ENCODE measurements at regions not wholly inside any gene's neighbourhood (a gene's known extent, or its start where the extent isn't known, plus 50 kb on each side); places are given as distances from the start of the nearest gene placed in this dataset.

- peak; percentile 49 to 52 for DNase-seq
These were observed 179.7 kb downstream of the ANAPC1 start for GRCh38 chr2:111704246-111704645.

GRCh38 chr2:111705239-111705638 lies 178.8 kb downstream of the ANAPC1 start:
- no peak for DNase-seq

- DNase-seq = peak; percentile 68 to 73
These were observed 178.2 kb downstream of the ANAPC1 start for GRCh38 chr2:111705711-111706336.

- DNase-seq = peak; percentile 44 to 48
These were observed 177.5 kb downstream of the ANAPC1 start for GRCh38 chr2:111706481-111707001.

- DNase-seq = no peak
These were observed 176.3 kb downstream of the ANAPC1 start for GRCh38 chr2:111707700-111708099.

GRCh38 chr2:111708476-111709180 lies 175.4 kb downstream of the ANAPC1 start:
- DNase-seq = peak in 1 of 2 experiments; percentile 17

GRCh38 chr2:111709321-111709720 lies 174.7 kb downstream of the ANAPC1 start:
- no peak for DNase-seq

- DNase-seq = peak in 1 of 2 experiments; percentile 3
These were observed 173.9 kb downstream of the ANAPC1 start for GRCh38 chr2:111710085-111710484.

GRCh38 chr2:111710613-111711012 lies 173.4 kb downstream of the ANAPC1 start:
- peak in 1 of 2 experiments; percentile 8 for DNase-seq

GRCh38 chr2:111711270-111711669 lies 172.7 kb downstream of the ANAPC1 start:
- peak in 1 of 2 experiments; percentile 6 for DNase-seq

GRCh38 chr2:111712361-111712760 lies 171.6 kb downstream of the ANAPC1 start:
- peak in 1 of 2 experiments; percentile 10 for DNase-seq

- DNase-seq = no peak
These were observed 171.0 kb downstream of the ANAPC1 start for GRCh38 chr2:111712940-111713515.

- peak in 1 of 2 experiments; percentile 1 for DNase-seq
These were observed 167.7 kb downstream of the ANAPC1 start for GRCh38 chr2:111715987-111716904.

- DNase-seq = no peak
These were observed 166.9 kb downstream of the ANAPC1 start for GRCh38 chr2:111716905-111717775.

Measured in activated T-cell treated with anti-CD3 and anti-CD28 coated beads, Interleukin-2, amount 50 U/mL, for 48 hours (primary cell).